GM12891 (cell line): ENCODE measurements at regions not wholly inside any gene's neighbourhood (a gene's known extent, or its start where the extent isn't known, plus 50 kb on each side); places are given as distances from the start of the nearest gene placed in this dataset.
"Not testable (repeated sequence)": the region's sequence is repeated elsewhere in the genome, so short reads cannot be mapped to it uniquely, and the experiment has no call there.

ENCODE experiments used
- PAX5 ChIP-seq: IDR thresholded peaks from 2 replicates; pipeline ENCODE4 v1.6.1; 2011; ENCODE audit warnings: low read length, moderate library complexity, mild to moderate bottlenecking; ENCODE audit not compliant: insufficient read depth, severe bottlenecking
- POLR2A ChIP-seq: IDR thresholded peaks from 2 replicates; pipeline ENCODE4 v1.6.1; 2011; ENCODE audit warnings: low read depth, low read length, control low read depth
- POLR2AphosphoS5 ChIP-seq: IDR thresholded peaks from 2 replicates; pipeline ENCODE4 v1.6.1; 2011; ENCODE audit warnings: low read depth, low read length, control low read depth
- POU2F2 ChIP-seq: IDR thresholded peaks from 2 replicates; pipeline ENCODE4 v1.6.1; 2011; ENCODE audit warnings: low read depth, mild to moderate bottlenecking, control low read depth, low read length, moderate library complexity
- SPI1 ChIP-seq: IDR thresholded peaks from 2 replicates; pipeline ENCODE4 v1.6.1; 2011; ENCODE audit warnings: low read depth, low read length, control low read depth
- TAF1 ChIP-seq: IDR thresholded peaks from 2 replicates; pipeline ENCODE4 v1.6.1; 2011; ENCODE audit warnings: low read depth, low read length, control low read depth

DNA sequence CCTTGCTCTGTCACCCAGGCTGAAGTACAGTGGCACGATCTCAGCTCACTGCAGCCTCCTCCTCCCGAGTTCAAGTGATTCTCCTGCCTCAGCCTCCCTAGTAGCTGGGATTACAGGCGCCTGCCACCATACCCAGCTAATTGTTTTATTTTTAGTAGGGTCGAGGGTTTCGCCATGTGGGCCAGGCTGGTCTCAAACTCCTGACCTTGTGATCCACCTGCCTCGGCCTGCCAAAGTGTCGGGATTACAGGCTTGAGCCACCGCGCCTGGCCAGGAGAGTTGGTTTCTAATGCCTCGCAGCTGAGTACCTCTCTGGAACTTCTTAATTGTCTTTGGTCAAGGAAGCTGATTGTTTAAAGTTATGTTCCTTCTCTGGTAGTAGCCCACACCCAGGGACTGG, 702.7 kb upstream of the SLITRK6 start:
- TF ChIP-seq POLR2A, POLR2AphosphoS5, POU2F2, SPI1, TAF1, PAX5: not testable (repeated sequence)
